K562 (cell line): ENCODE measurements at regions not wholly inside any gene's neighbourhood (a gene's known extent, or its start where the extent isn't known, plus 50 kb on each side); places are given as distances from the start of the nearest gene placed in this dataset.
A peak's percentile ranks its signal among the peaks of the same experiment; 100 is the strongest.

Source experiments
- ARID3A ChIP-seq: IDR thresholded peaks from 2 replicates; pipeline ENCODE4 v1.6.1; 2012; ENCODE audit warnings: low read depth, low read length, improper control_type of control experiment, borderline replicate concordance
- C11orf30 ChIP-seq: fragments of 450-650 bp; IDR thresholded peaks from 2 replicates; pipeline ENCODE4 v1.6.1; 2016; ENCODE audit warnings: low read depth, mild to moderate bottlenecking
- CLOCK ChIP-seq: fragments of 250-450 bp; sonication (Bioruptor Pico); IDR thresholded peaks from 2 replicates; pipeline ENCODE4 v1.4.0; 2020; ENCODE audit warnings: mild to moderate bottlenecking, moderate library complexity, borderline replicate concordance
- CTBP1 ChIP-seq: fragments of 450-650 bp; IDR thresholded peaks from 2 replicates; pipeline ENCODE4 v1.6.1; 2016; ENCODE audit warnings: borderline replicate concordance
- DDX20 ChIP-seq: fragments of 450-650 bp; IDR thresholded peaks from 2 replicates; pipeline ENCODE4 v1.6.1; 2016; ENCODE audit warnings: missing genetic modification characterization, low read depth, mild to moderate bottlenecking, missing compliant biosample characterization, moderate library complexity
- GABPA ChIP-seq: fragments of 200-800 bp; sonication (Bioruptor generic); conservative IDR thresholded peaks from 2 replicates; pipeline ENCODE4 v1.6.1; 2016; ENCODE audit warnings: low read depth, missing genetic modification characterization, missing compliant biosample characterization
- MAFF ChIP-seq: IDR thresholded peaks from 2 replicates; pipeline ENCODE4 v1.6.1; 2012; ENCODE audit warnings: low read length, improper control_type of control experiment
- MAX ChIP-seq: sonication (generic); formaldehyde crosslinking; IDR thresholded peaks from 2 replicates; pipeline ENCODE4 v1.9.0; 2022; ENCODE audit warnings: mild to moderate bottlenecking, missing genetic modification reagents
- MECOM ChIP-seq: fragments of 250-450 bp; sonication (Bioruptor Pico); IDR thresholded peaks from 2 replicates; pipeline ENCODE4 v1.8.0; 2022; ENCODE audit warnings: inconsistent platforms
- MNT ChIP-seq, 2 experiments: fragments of 450-650 bp; conservative IDR thresholded peaks; 2 replicates each; pipeline ENCODE4 v1.6.1; 2017; ENCODE audit warnings: mild to moderate bottlenecking in 2 of 2, moderate library complexity in 2 of 2
- NCOA6 ChIP-seq: fragments of 450-650 bp; IDR thresholded peaks from 2 replicates; pipeline ENCODE4 v1.6.1; 2017; ENCODE audit warnings: mild to moderate bottlenecking
- NFIX ChIP-seq: fragments of 250-450 bp; sonication (Bioruptor Pico); IDR thresholded peaks from 2 replicates; pipeline ENCODE4 v1.4.0; 2020; ENCODE audit warnings: low read depth, mild to moderate bottlenecking, moderate library complexity
- NFRKB ChIP-seq: fragments of 450-650 bp; IDR thresholded peaks from 2 replicates; pipeline ENCODE4 v1.6.1; 2016; ENCODE audit warnings: low read depth
- POLR2A ChIP-seq: fragments of 450-650 bp; conservative IDR thresholded peaks from 2 replicates; pipeline ENCODE4 v1.6.1; 2016
- PTTG1 ChIP-seq: fragments of 450-650 bp; IDR thresholded peaks from 2 replicates; pipeline ENCODE4 v1.6.1; 2016; ENCODE audit warnings: low read depth, mild to moderate bottlenecking, missing genetic modification characterization, missing compliant biosample characterization
- RCOR1 ChIP-seq, 2 experiments: IDR thresholded peaks; 2 replicates each; pipeline ENCODE4 v1.6.1; 2012; ENCODE audit warnings: low read depth in 2 of 2, low read length in 2 of 2, borderline replicate concordance in 1 of 2, improper control_type of control experiment in 1 of 2
- SIN3B ChIP-seq: fragments of 450-650 bp; IDR thresholded peaks from 2 replicates; pipeline ENCODE4 v1.6.1; 2017; ENCODE audit warnings: low read depth, mild to moderate bottlenecking, moderate library complexity
- SLC30A9 ChIP-seq: fragments of 250-450 bp; sonication (Bioruptor Pico); IDR thresholded peaks from 2 replicates; pipeline ENCODE4 v1.8.0; 2022; ENCODE audit warnings: mild to moderate bottlenecking, moderate library complexity
- SMARCA4 ChIP-seq: fragments of 450-650 bp; IDR thresholded peaks from 2 replicates; pipeline ENCODE4 v1.6.1; 2016
- SPI1 ChIP-seq: IDR thresholded peaks from 2 replicates; pipeline ENCODE4 v1.6.1; 2011; ENCODE audit warnings: low read depth, low read length, control low read depth, borderline replicate concordance
- SREBF2 ChIP-seq: sonication (generic); formaldehyde crosslinking; IDR thresholded peaks from 2 replicates; pipeline ENCODE4 v1.4.0; 2020; ENCODE audit warnings: mild to moderate bottlenecking, missing genetic modification reagents
- SRSF1 ChIP-seq: fragments of 200-400 bp; formaldehyde crosslinking; IDR thresholded peaks from 2 replicates; pipeline ENCODE4 v1.6.1; 2017; ENCODE audit warnings: mild to moderate bottlenecking, low read depth, low read length, moderate library complexity
- ZFP36 ChIP-seq: fragments of 150-350 bp; IDR thresholded peaks from 2 replicates; pipeline ENCODE4 v1.6.1; 2018; ENCODE audit warnings: low read length, low read depth; ENCODE audit not compliant: partially characterized antibody
- ZKSCAN1 ChIP-seq: fragments of 150-350 bp; IDR thresholded peaks from 2 replicates; pipeline ENCODE4 v1.6.1; 2016; ENCODE audit warnings: low read depth, low read length
- ZNF24 ChIP-seq: fragments of 450-650 bp; IDR thresholded peaks from 2 replicates; pipeline ENCODE4 v1.6.1; 2016
- ZNF75A ChIP-seq: fragments of 450-650 bp; formaldehyde crosslinking; IDR thresholded peaks from 2 replicates; pipeline ENCODE4 v1.4.0; 2020; ENCODE audit warnings: mild to moderate bottlenecking
- ZNF76 ChIP-seq: fragments of 250-450 bp; sonication (Bioruptor Pico); IDR thresholded peaks from 2 replicates; pipeline ENCODE4 v1.4.0; 2020; ENCODE audit warnings: mild to moderate bottlenecking, moderate library complexity, borderline replicate concordance

- TF ChIP-seq ZKSCAN1 = peak; percentile 20; the same call in 1 of the 2 replicates
- TF ChIP-seq PTTG1 (tag) = no peak
- TF ChIP-seq DDX20 (tag) = no peak
- TF ChIP-seq MECOM (CRISPR knock-in tag) = peak; percentile 81
- no peak for TF ChIP-seq NCOA6
- peak; percentile 43 for TF ChIP-seq GABPA (tag)
- no peak for TF ChIP-seq ZNF75A
- no peak for TF ChIP-seq ARID3A
- no peak for TF ChIP-seq ZNF24
- peak; percentile 69; the same call in 1 of the 2 replicates for TF ChIP-seq SMARCA4
- no peak for TF ChIP-seq MAFF
- TF ChIP-seq SPI1 = no peak
- no peak for TF ChIP-seq ZFP36
- TF ChIP-seq RCOR1 (IDR thresholded peaks at IDR 0.05; ENCODE audit: borderline replicate concordance in 1 of 2, low read depth in 2 of 2, low read length in 2 of 2) = peak in 1 of 2 experiments; percentile 67; a peak in 2 of 4 replicates
- TF ChIP-seq C11orf30 = no peak
- TF ChIP-seq CLOCK = no peak
- no peak; the same call in 1 of the 2 replicates for TF ChIP-seq ZNF76 (CRISPR knock-in tag)
- TF ChIP-seq SLC30A9 (CRISPR knock-in tag) = no peak
- no peak for TF ChIP-seq POLR2A
- TF ChIP-seq SREBF2 (CRISPR knock-in tag) = no peak
- TF ChIP-seq NFRKB = no peak
- no peak for TF ChIP-seq NFIX
- no peak for TF ChIP-seq SRSF1
- TF ChIP-seq CTBP1 = peak; percentile 40; the same call in 1 of the 2 replicates
- no peak for TF ChIP-seq MNT (conservative IDR thresholded peaks at IDR 0.05)
- no peak for TF ChIP-seq SIN3B
- TF ChIP-seq MAX = no peak
Observed at GRCh38 chr10:111175787-111176186, 99.0 kb downstream of the ADRA2A start (continued).
